RWPE1 (cell line): ENCODE measurements at regions not wholly inside any gene's neighbourhood (a gene's known extent, or its start where the extent isn't known, plus 50 kb on each side); places are given as distances from the start of the nearest gene placed in this dataset.
A peak's percentile ranks its signal among the peaks of the same experiment; 100 is the strongest.

Experiments used
- CTCF ChIA-PET: fragments of 350-600 bp; sonication (Branson Sonifier 250); formaldehyde crosslinking; extraction: SDS; loops from one replicate; lab custom pipeline; 2021; lab: Yijun Ruan, JAX
- POLR2A ChIA-PET: fragments of 400-600 bp; formaldehyde crosslinking; extraction: SDS; loops from one replicate; lab custom pipeline; 2020; ENCODE audit warnings: antibody characterized with exemption; ENCODE audit not compliant: low non-redundant PET; lab: Yijun Ruan, JAX
- DNase-seq: peaks from one replicate; pipeline ENCODE4 v3.0.0; 2012; ENCODE audit warnings: low spot score
- H3K27ac ChIP-seq: fragments of 450-650 bp; 2 replicates; pipeline ENCODE4 v1.5.1; 2017
- TF ChIP-seq, protein P1 (sequence below): fragments of 450-650 bp; conservative IDR thresholded peaks from 2 replicates; pipeline ENCODE4 v1.5.1; 2017; ENCODE audit warnings: low read depth, mild to moderate bottlenecking

DNA sequence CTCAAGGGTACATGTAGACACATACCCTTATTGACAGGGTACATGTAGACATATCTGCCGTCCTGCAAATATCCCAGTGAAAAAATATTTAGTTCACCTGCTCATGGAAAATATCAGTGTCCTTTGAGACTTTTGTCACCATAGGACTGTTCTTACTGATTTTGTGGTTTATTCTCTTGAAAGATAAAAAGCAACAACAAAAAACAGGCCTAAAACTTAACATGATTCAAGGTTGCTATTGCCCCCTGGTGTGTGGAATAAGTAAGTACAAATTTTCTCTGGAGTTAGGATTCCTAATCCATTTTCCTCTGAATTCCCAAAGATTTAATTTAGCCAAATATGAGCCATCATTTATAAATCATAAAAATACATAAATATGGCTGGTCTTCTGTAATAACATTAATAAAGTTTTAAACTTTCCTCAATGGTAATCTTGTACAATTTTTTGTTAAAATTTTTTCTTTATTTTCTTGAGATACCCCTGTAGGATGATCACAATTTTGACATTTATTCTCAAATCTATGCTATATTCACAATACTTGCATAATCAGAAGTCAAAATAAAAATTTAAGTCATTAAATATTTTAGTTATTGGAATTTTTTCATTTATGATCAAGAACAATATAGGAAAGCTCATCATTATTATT is 741.4 kb upstream of the POT1 start:
- peak; percentile 3 for DNase-seq
- TF ChIP-seq, protein P1, sequence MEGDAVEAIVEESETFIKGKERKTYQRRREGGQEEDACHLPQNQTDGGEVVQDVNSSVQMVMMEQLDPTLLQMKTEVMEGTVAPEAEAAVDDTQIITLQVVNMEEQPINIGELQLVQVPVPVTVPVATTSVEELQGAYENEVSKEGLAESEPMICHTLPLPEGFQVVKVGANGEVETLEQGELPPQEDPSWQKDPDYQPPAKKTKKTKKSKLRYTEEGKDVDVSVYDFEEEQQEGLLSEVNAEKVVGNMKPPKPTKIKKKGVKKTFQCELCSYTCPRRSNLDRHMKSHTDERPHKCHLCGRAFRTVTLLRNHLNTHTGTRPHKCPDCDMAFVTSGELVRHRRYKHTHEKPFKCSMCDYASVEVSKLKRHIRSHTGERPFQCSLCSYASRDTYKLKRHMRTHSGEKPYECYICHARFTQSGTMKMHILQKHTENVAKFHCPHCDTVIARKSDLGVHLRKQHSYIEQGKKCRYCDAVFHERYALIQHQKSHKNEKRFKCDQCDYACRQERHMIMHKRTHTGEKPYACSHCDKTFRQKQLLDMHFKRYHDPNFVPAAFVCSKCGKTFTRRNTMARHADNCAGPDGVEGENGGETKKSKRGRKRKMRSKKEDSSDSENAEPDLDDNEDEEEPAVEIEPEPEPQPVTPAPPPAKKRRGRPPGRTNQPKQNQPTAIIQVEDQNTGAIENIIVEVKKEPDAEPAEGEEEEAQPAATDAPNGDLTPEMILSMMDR: peak; percentile 70
- ChIA-PET POLR2A (no interaction called here), CTCF (interaction anchor here (0.5 to 0.7 kb wide), 2 partner anchors 224 to 295 kb away, joined by 3 read pairs; no protein-coding TSS in a partner anchor)
- H3K27ac ChIP-seq: no peak overlapping the region

DNA sequence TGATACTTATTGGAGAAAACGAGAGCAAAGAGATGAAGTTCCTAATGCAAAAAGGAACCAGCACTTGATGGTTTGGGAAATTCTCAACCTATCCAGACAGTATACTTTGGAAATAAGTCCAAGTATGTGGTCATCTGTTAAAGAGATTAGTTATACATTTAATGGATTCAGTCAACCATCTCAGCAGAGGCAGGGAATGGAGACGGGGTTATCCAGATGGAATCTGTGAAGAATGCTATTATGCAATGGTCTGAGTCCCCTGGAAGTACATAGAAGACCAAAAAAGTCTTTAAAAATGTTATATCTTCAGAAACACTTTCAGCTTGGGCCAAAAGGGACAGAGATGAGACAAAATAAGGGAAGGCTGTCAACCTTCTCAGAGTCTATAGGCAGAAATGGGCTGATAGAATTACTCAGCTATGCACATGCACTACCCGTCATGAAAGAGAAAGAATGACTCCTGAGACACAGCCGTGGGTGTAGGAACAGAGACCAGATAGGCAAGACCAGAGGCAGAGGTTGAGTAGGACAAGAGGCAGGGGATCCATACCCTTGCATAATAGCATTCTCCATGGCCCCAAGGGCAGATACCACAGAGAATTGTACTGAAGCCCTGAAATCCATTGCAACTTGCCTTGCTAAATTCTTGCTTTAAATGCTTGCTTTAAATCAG is 738.8 kb upstream of the POT1 start:
- no peak overlapping the region for H3K27ac ChIP-seq
- POLR2A ChIA-PET: no interaction called here
- CTCF ChIA-PET: interaction anchor here (0.6 to 0.9 kb wide), 2 partner anchors 608 to 924 kb away, joined by 3 to 4 read pairs; no protein-coding TSS in a partner anchor
- DNase-seq: no peak
- TF ChIP-seq, protein P1: no peak

DNA sequence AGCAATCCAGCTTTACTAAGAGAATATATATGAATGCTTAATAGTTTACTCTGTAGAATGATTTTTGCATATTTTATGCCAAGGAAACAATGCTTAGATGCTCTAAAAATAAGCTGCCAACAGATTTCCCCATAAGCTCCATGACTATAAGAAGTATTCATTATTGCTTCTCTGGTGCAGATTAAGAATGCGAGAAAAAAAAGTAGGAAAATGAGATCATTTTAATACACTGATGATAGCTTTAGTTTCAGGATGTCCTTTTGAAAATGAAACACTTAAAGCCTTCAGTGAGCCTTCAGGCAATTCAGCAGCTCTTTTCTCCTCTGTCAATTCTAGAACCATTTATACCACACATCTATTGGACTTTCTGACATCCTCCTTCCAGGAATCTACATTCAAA is 735.0 kb upstream of the POT1 start:
- no peak for DNase-seq
- ChIA-PET POLR2A (no interaction called here), CTCF (no interaction called here)
- TF ChIP-seq, protein P1: no peak
- no peak overlapping the region for H3K27ac ChIP-seq

DNA sequence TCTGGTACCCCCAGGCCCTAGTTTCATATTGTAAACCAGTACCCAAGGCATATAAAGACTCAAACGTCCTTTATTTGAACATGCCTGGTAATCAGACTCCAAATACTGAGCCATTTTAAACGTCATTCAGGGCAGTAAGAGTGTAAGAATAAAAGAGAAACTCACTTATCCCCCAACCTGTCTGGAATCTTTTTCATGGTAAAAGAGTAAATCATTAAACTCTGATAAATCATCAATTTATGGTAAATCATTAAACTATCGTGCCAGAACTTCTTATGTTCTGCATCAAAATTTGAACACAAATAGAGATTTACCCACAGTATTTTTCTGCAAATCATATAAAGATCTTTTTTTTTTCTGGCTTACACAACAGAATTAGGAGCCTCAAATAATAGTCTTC is 734.3 kb upstream of the POT1 start:
- CTCF ChIA-PET: no interaction called here
- POLR2A ChIA-PET: no interaction called here
- no peak for DNase-seq
- TF ChIP-seq, protein P1: no peak
- H3K27ac ChIP-seq: no peak overlapping the region

DNA sequence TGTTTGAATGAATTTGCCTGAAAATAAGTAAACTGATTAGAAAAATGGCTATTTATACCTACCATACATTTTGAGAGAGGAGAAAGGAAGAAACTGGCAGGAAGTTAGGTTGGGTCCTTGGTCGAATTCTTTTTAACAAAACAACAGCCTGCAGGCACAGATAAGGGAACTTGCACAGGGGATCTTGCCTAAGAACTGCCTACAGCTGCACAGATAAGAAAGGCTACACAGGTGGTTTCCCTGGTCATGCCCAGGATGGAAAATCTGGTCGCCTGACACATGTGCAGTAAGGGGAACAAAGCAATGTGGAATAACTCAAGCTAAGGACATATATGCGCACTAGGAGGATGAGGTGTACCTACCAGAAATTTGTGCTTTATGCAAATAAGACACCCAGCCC is 732.1 kb upstream of the POT1 start:
- no peak overlapping the region for H3K27ac ChIP-seq
- CTCF ChIA-PET: no interaction called here
- no peak for DNase-seq
- TF ChIP-seq, protein P1: no peak
- POLR2A ChIA-PET: no interaction called here

DNA sequence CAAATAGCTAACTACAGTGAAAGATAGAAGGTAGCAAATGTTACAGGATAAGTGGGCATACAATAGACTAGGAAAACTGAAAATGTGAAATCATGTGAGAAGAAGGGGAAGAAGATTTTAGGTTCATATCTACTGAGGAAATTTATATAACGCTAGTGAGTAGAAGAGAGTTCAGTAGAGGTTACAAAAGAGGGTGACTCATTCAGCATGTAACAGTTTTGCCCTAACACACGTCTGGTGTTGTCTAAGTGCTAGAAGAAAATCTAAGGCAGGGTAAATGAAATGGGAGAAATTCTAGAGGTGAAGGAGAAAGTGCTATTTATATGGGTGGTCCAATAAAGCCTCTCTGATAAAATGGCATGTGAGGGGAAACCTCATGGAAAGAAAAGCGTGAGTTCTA is 731.4 kb upstream of the POT1 start:
- no peak for DNase-seq
- no peak overlapping the region for H3K27ac ChIP-seq
- ChIA-PET POLR2A (no interaction called here), CTCF (no interaction called here)
- TF ChIP-seq, protein P1: no peak
